Body of pancreas (tissue), 4 donors: ENCODE measurements at regions not wholly inside any gene's neighbourhood (a gene's known extent, or its start where the extent isn't known, plus 50 kb on each side); places are given as distances from the start of the nearest gene placed in this dataset.

Experiments
- ATAC-seq: fragments of 150-250 bp; one replicate; pipeline ENCODE4 v1.9.1; 2016
- DNase-seq, 4 donors: peaks; one replicate each; pipeline ENCODE4 v3.0.0-alpha.2; 2019
- H3K27ac ChIP-seq, 4 donors: fragments of 200-600 bp; sonication (generic); 1 replicate in 3 of 4; 2 replicates in 1 of 4; pipeline versions ENCODE4 v1.5.1 to v1.6.1; 2016 to 2019; ENCODE audit warnings: mild to moderate bottlenecking in 1 of 4, mixed read lengths in 1 of 4, moderate library complexity in 1 of 4
- H3K27me3 ChIP-seq, 2 donors: fragments of 200-600 bp; sonication (generic); one replicate each; pipeline ENCODE4 v1.6.0; 2016; ENCODE audit warnings: mild to moderate bottlenecking in 1 of 2
- H3K36me3 ChIP-seq, 2 donors: fragments of 200-600 bp; sonication (generic); replicated peaks in 1 of 2; 2 replicates each; pipeline ENCODE4 v1.5.1; 2016; ENCODE audit warnings: low read depth in 2 of 2; ENCODE audit not compliant: insufficient read depth in 1 of 2
- H3K4me1 ChIP-seq: fragments of 200-600 bp; sonication (generic); one replicate; pipeline ENCODE4 v1.6.0; 2016
- H3K4me3 ChIP-seq, 2 donors: fragments of 200-600 bp; sonication (generic); 1 replicate in 1 of 2; 2 replicates in 1 of 2; pipeline ENCODE4 v1.5.1; 2016 to 2019
- H3K9me3 ChIP-seq, 3 donors: fragments of 200-600 bp; sonication (generic); 1 replicate in 2 of 3; 2 replicates in 1 of 3; pipeline ENCODE4 v1.5.1; 2016
- CTCF ChIP-seq, 7 experiments: fragments of 450-650 bp in 4 of 7; fragments of 200-600 bp in 3 of 7; sonication (generic) in 3 of 7; IDR thresholded peaks; one replicate each; pipeline ENCODE4 v1.5.1; 2016 to 2019; ENCODE audit warnings: antibody characterized with exemption in 7 of 7
- POLR2A ChIP-seq, 3 donors: fragments of 450-650 bp; IDR thresholded peaks; one replicate each; pipeline ENCODE4 v1.6.1; 2016; ENCODE audit warnings: antibody characterized with exemption in 3 of 3, mild to moderate bottlenecking in 2 of 3
- WGBS, 2 donors: methylation state at CpG; one replicate each; pipeline ENCODE4 v1.1.5; 2017; 5-methylcytosine and 5-hydroxymethylcytosine counted together
- intact Hi-C: fragments of 100-400 bp; cut with DNase I; formaldehyde crosslinking; loops from one replicate; pipeline ENCODE4 v1.15.1; 2023

DNA sequence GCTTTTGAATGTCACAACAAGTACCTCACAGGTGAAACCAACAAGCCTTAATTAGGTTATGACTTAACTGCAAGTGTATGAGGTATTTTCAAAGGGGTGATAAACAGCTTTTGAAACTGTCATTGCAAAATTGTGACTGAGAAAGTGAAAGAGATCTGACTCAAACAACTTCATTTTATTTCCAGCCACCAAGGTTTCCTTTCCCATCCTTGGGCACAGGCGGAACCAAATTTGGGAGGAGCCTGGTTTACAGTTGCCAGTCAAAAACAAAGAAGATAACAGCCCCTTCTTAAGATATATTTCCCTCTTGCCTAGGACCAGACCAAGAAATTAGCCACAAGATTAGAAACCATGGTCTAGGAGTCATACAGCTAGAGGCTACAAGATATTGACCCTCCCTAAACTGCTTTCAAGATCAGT is 417.1 kb downstream of the CSNK1G3 start:
- WGBS, 2 donors: 76 to 87% methylated on average over 1 of the region's 1 CpG
- intact Hi-C loops: no loop called here
- Histone ChIP-seq H3K27me3 (no peaks in the 10 kb centered on the region), H3K36me3 (no peaks in the 10 kb centered on the region), H3K27ac (no peak overlapping the region), H3K9me3 (no peaks in the 10 kb centered on the region), H3K4me3 (no peak overlapping the region), H3K4me1 (no peaks in the 10 kb centered on the region)
- ATAC-seq (no peak), DNase-seq (no peak)
- TF ChIP-seq POLR2A (IDR thresholded peaks at IDR 0.05) (no peak), CTCF (IDR thresholded peaks at IDR 0.05) (no peak)

- Histone ChIP-seq H3K27ac (no peak overlapping the region), H3K27me3 (no peaks in the 10 kb centered on the region), H3K4me1 (no peaks in the 10 kb centered on the region), H3K4me3 (no peak overlapping the region), H3K36me3 (no peaks in the 10 kb centered on the region), H3K9me3 (no peaks in the 10 kb centered on the region)
- no peak for DNase-seq
- no peak for TF ChIP-seq CTCF (IDR thresholded peaks at IDR 0.05)
- WGBS, 2 donors: 95 to 98% methylated on average over 2 of the region's 2 CpGs
- no peak for ATAC-seq
- intact Hi-C loops: no loop called here
Observed at GRCh38 chr5:123928401-123928800, 416.4 kb downstream of the CSNK1G3 start.

DNA sequence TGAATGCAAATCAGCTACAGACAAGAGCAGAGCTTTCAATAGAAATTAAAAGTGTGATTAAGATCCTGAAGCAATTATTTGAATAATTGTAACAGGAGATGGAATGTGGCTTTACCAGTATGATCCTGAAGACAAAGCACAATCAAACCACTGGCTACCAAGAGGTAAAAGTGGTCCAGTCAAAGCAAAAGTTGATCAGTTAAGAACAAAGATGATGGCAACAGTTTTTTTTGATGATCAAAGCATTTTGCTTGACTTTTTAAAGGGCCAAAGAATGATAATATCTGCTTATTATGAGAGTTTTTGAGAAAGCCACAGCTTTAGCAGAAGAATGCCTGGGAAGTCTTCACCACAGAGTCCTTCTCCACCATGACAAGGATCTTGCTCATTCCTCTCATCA is 409.2 kb downstream of the CSNK1G3 start:
- H3K27ac ChIP-seq: no peak overlapping the region
- no peak overlapping the region for H3K4me3 ChIP-seq
- no peaks in the 10 kb centered on the region for H3K36me3 ChIP-seq
- intact Hi-C loops: no loop called here
- DNase-seq (no peak), ATAC-seq (no peak)
- no peaks in the 10 kb centered on the region for H3K27me3 ChIP-seq
- TF ChIP-seq POLR2A (IDR thresholded peaks at IDR 0.05) (no peak), CTCF (IDR thresholded peaks at IDR 0.05) (no peak)
- no peaks in the 10 kb centered on the region for H3K4me1 ChIP-seq
- H3K9me3 ChIP-seq: no peaks in the 10 kb centered on the region

DNA sequence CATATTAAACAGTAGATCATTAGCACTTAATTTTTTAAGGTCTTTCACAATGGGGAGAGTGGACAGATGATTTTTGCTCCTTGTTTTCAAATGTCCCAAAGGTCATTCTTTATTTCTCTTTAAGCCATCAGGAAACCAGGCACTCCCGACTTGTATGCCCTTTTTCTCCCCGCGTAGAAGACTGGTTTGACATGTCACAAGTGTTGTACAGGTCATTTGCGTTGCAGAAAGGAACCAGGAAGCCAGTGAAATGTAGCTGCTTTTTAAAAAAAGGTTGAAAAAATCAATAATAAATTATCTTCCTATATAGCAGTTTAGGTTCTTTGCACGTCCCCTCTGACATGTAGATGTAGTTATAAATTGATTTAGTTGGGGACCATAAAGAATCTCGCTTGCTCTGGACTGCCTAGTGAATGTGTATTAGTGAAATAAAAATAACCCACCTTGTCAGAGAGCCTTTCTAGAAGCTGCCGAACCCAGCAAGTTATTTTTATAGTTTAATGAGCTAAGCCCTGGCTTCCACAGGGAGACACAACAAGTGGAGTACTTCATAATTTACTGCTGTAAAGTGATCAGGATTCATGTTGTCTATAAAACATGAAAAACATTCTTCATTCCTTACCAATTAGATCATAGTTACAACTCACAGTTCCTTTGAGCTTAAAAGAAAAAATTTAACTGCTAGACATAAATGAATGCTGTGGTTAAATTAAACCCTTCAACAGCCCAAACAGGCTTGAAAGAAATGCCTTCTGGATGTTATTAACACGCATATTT is 404.6 kb downstream of the CSNK1G3 start:
- no peaks in the 10 kb centered on the region for H3K36me3 ChIP-seq
- no peak overlapping the region for H3K4me3 ChIP-seq
- ATAC-seq (peak; percentile 58), DNase-seq (no peak)
- H3K9me3 ChIP-seq: no peaks in the 10 kb centered on the region
- intact Hi-C loops: no loop called here
- no peaks in the 10 kb centered on the region for H3K27me3 ChIP-seq
- TF ChIP-seq CTCF (IDR thresholded peaks at IDR 0.05) (no peak), POLR2A (IDR thresholded peaks at IDR 0.05) (no peak)
- H3K27ac ChIP-seq: peak overlapping the region in 2 of 4 donors; percentile 62 to 73
- no peaks in the 10 kb centered on the region for H3K4me1 ChIP-seq
- 40 to 47% methylated on average over 8 of the region's 8 CpGs for WGBS, 2 donors

GRCh38 chr5:123914333-123914732 is 402.4 kb downstream of the CSNK1G3 start:
- Histone ChIP-seq H3K27ac (no peak overlapping the region), H3K4me1 (no peaks in the 10 kb centered on the region), H3K9me3 (no peaks in the 10 kb centered on the region), H3K36me3 (no peaks in the 10 kb centered on the region), H3K4me3 (no peak overlapping the region), H3K27me3 (no peaks in the 10 kb centered on the region)
- DNase-seq: no peak
- intact Hi-C loops: no loop called here
- TF ChIP-seq POLR2A (IDR thresholded peaks at IDR 0.05) (no peak), CTCF (IDR thresholded peaks at IDR 0.05) (no peak)
- WGBS, 2 donors: 24 to 35% methylated on average over 1 of the region's 1 CpG
- ATAC-seq: no peak
